WTC11 (cell line): ENCODE measurements at regions not wholly inside any gene's neighbourhood (a gene's known extent, or its start where the extent isn't known, plus 50 kb on each side); places are given as distances from the start of the nearest gene placed in this dataset.

Source experiments
- ATAC-seq: fragments of 200-7000 bp; cut with Tn5 transposase; 2 replicates; pipeline ENCODE4 v1.10.0; 2021; ENCODE audit warnings: mild to moderate bottlenecking, moderate library complexity
- CTCF ChIA-PET: fragments of 300-600 bp; sonication (Branson Sonifier 250); formaldehyde crosslinking; loops from one replicate; lab custom pipeline; 2021; ENCODE audit warnings: antibody characterized with exemption; lab: Charles Lee
- POLR2A ChIA-PET: fragments of 350-600 bp; sonication (Branson Sonifier 250); formaldehyde crosslinking; loops from one replicate; lab custom pipeline; 2021; ENCODE audit warnings: antibody characterized with exemption; lab: Charles Lee
- DNase-seq: peaks from one replicate; pipeline ENCODE4 v3.0.0; 2021; ENCODE audit warnings: low spot score
- H3K27ac Mint-ChIP-seq: 2 replicates; pipeline ENCODE4 v1.8.0; 2021; ENCODE audit warnings: mixed read lengths
- H3K27me3 Mint-ChIP-seq: 2 replicates; pipeline ENCODE4 v1.8.0; 2021; ENCODE audit warnings: low read depth, mild to moderate bottlenecking, moderate library complexity, mixed read lengths
- H3K36me3 Mint-ChIP-seq: 2 replicates; pipeline ENCODE4 v1.8.0; 2021; ENCODE audit warnings: mixed read lengths
- H3K4me1 Mint-ChIP-seq: 2 replicates; pipeline ENCODE4 v1.8.0; 2022; ENCODE audit warnings: mixed read lengths
- H3K4me3 Mint-ChIP-seq: 2 replicates; pipeline ENCODE4 v1.8.0; 2021; ENCODE audit warnings: mild to moderate bottlenecking, moderate library complexity, mixed read lengths
- H3K9me3 Mint-ChIP-seq: 2 replicates; pipeline ENCODE4 v1.8.0; 2021; ENCODE audit warnings: mixed read lengths
- ATF1 ChIP-seq: sonication (generic); formaldehyde crosslinking; IDR thresholded peaks from 2 replicates; pipeline ENCODE4 v1.8.1; 2023; ENCODE audit warnings: mild to moderate bottlenecking, moderate library complexity, missing genetic modification reagents
- CBFB ChIP-seq: sonication (generic); formaldehyde crosslinking; IDR thresholded peaks from 2 replicates; pipeline ENCODE4 v1.8.1; 2022; ENCODE audit warnings: mild to moderate bottlenecking, low read depth, missing genetic modification reagents
- CREM ChIP-seq: sonication (generic); formaldehyde crosslinking; IDR thresholded peaks from 2 replicates; pipeline ENCODE4 v1.8.1; 2022; ENCODE audit warnings: mild to moderate bottlenecking, missing genetic modification reagents, moderate library complexity
- EMX1 ChIP-seq: fragments of 250-450 bp; sonication (Bioruptor Pico); IDR thresholded peaks from 2 replicates; pipeline ENCODE4 v1.8.0; 2021; ENCODE audit warnings: mild to moderate bottlenecking
- ESRRA ChIP-seq: sonication (generic); formaldehyde crosslinking; IDR thresholded peaks from 2 replicates; pipeline ENCODE4 v1.8.1; 2022; ENCODE audit warnings: mild to moderate bottlenecking, missing genetic modification reagents, borderline replicate concordance
- FOXJ3 ChIP-seq: sonication (generic); formaldehyde crosslinking; IDR thresholded peaks from 2 replicates; pipeline ENCODE4 v1.9.0; 2021; ENCODE audit warnings: missing genetic modification reagents, mild to moderate bottlenecking, borderline replicate concordance
- GRHL2 ChIP-seq: fragments of 250-450 bp; sonication (Bioruptor Pico); IDR thresholded peaks from 2 replicates; pipeline ENCODE4 v1.8.0; 2022; ENCODE audit warnings: mild to moderate bottlenecking, moderate library complexity; ENCODE audit not compliant: insufficient replicate concordance, severe bottlenecking
- HMGA2 ChIP-seq: fragments of 250-450 bp; sonication (Bioruptor Pico); IDR thresholded peaks from 2 replicates; pipeline ENCODE4 v1.4.0; 2021; ENCODE audit warnings: mild to moderate bottlenecking, moderate library complexity
- MXD4 ChIP-seq: fragments of 250-450 bp; sonication (Bioruptor Pico); IDR thresholded peaks from 2 replicates; pipeline ENCODE4 v1.8.0; 2021; ENCODE audit warnings: mild to moderate bottlenecking, moderate library complexity, borderline replicate concordance
- NFE2L1 ChIP-seq: sonication (generic); formaldehyde crosslinking; IDR thresholded peaks from 2 replicates; pipeline ENCODE4 v1.8.1; 2023; ENCODE audit warnings: missing genetic modification reagents
- PRRX2 ChIP-seq: fragments of 250-450 bp; sonication (Bioruptor Pico); IDR thresholded peaks from 2 replicates; pipeline ENCODE4 v1.8.0; 2021; ENCODE audit warnings: mild to moderate bottlenecking
- SMAD3 ChIP-seq: sonication (generic); formaldehyde crosslinking; IDR thresholded peaks from 2 replicates; pipeline ENCODE4 v1.8.0; 2022; ENCODE audit warnings: missing genetic modification reagents, mild to moderate bottlenecking, borderline replicate concordance
- SOX15 ChIP-seq: fragments of 250-450 bp; sonication (Bioruptor Pico); IDR thresholded peaks from 2 replicates; pipeline ENCODE4 v1.9.0; 2021; ENCODE audit warnings: mild to moderate bottlenecking
- SP1 ChIP-seq: sonication (generic); formaldehyde crosslinking; conservative IDR thresholded peaks from 2 replicates; pipeline ENCODE4 v1.8.1; 2022; ENCODE audit warnings: missing genetic modification reagents
- ZNF232 ChIP-seq: sonication (generic); formaldehyde crosslinking; IDR thresholded peaks from 2 replicates; pipeline ENCODE4 v1.8.0; 2022; ENCODE audit warnings: mild to moderate bottlenecking, missing genetic modification reagents
- ZNF423 ChIP-seq: fragments of 250-450 bp; sonication (Bioruptor Pico); IDR thresholded peaks from 2 replicates; pipeline ENCODE4 v2.1.2; 2022; ENCODE audit warnings: mild to moderate bottlenecking, moderate library complexity
- TF ChIP-seq, protein P1 (sequence below): sonication (generic); formaldehyde crosslinking; IDR thresholded peaks from 2 replicates; pipeline ENCODE4 v1.8.0; 2022; ENCODE audit warnings: mild to moderate bottlenecking, missing genetic modification reagents
- TF ChIP-seq, protein P2 (sequence below): sonication (generic); formaldehyde crosslinking; IDR thresholded peaks from 2 replicates; pipeline ENCODE4 v1.8.0; 2022; ENCODE audit warnings: mild to moderate bottlenecking, missing genetic modification reagents
- TF ChIP-seq, protein P3 (sequence below): sonication (generic); formaldehyde crosslinking; IDR thresholded peaks from 2 replicates; pipeline ENCODE4 v1.8.0; 2022; ENCODE audit warnings: mild to moderate bottlenecking, missing genetic modification reagents
- TF ChIP-seq, protein P4 (sequence below): fragments of 250-450 bp; sonication (Bioruptor Pico); conservative IDR thresholded peaks from 2 replicates; pipeline ENCODE4 v1.9.0; 2021; ENCODE audit warnings: mild to moderate bottlenecking
- TF ChIP-seq, protein P5 (sequence below): sonication (generic); formaldehyde crosslinking; IDR thresholded peaks from 2 replicates; pipeline ENCODE4 v1.8.1; 2023; ENCODE audit warnings: mild to moderate bottlenecking, missing genetic modification reagents, borderline replicate concordance

DNA sequence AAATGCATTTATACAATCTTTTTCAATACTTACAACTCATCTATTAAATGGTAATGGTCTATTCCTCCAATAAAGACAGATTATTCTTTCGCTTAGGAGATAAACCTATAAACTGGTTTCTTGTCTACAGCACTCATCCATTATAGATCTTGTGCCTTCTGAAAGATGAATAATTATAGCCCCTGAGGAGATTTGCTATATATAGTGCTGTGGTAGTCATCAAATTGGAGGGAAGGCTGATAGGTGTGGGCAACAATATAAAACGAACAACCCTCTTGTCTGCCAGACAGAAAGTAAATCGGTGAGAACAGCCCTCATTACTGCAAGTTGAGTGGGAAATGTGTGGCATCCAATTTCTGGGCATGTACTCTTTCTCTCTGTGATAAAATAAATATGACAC, 292.5 kb upstream of the CNR1 start (continued):
- TF ChIP-seq, protein P1, sequence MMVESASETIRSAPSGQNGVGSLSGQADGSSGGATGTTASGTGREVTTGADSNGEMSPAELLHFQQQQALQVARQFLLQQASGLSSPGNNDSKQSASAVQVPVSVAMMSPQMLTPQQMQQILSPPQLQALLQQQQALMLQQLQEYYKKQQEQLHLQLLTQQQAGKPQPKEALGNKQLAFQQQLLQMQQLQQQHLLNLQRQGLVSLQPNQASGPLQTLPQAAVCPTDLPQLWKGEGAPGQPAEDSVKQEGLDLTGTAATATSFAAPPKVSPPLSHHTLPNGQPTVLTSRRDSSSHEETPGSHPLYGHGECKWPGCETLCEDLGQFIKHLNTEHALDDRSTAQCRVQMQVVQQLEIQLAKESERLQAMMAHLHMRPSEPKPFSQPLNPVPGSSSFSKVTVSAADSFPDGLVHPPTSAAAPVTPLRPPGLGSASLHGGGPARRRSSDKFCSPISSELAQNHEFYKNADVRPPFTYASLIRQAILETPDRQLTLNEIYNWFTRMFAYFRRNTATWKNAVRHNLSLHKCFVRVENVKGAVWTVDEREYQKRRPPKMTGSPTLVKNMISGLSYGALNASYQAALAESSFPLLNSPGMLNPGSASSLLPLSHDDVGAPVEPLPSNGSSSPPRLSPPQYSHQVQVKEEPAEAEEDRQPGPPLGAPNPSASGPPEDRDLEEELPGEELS (CRISPR knock-in tag): no peak
- TF ChIP-seq, all 79 proteins: peak for 0

DNA sequence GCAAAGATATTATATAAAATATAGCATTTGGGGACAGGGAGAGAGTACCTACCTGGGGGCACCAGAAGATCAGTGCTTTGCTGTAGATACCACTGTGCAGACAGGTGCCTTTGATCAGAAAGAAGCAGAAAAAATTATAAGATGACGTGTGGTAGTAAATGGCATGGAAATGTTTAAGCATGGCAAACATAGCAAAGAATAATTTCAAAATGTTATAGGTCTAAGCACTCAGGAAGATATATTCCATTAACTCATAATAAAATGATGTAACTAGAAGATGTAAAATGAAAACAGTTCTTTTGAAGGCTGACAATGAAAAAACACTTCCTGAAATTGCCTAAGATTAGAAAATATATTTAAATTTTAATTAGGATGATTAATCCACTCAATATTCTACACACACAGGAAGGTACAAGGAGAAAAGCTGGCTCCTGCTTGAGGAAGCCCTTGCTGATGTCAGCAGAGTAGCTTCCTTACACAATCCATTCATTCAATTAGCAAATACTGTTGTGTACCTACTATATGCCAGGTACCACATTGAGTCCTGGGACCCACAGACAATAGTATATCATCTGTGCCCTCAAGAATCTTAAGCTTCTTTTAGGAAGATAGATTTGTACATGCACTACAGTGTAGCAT, 290.2 kb upstream of the CNR1 start:
- Mint-ChIP-seq H3K27me3 (no peaks in the 10 kb centered on the region), H3K4me3 (no peak overlapping the region), H3K4me1 (no peaks in the 10 kb centered on the region), H3K36me3 (no peaks in the 10 kb centered on the region), H3K27ac (no peak overlapping the region), H3K9me3 (no peaks in the 10 kb centered on the region)
- DNase-seq: no peak
- TF ChIP-seq, protein P2, sequence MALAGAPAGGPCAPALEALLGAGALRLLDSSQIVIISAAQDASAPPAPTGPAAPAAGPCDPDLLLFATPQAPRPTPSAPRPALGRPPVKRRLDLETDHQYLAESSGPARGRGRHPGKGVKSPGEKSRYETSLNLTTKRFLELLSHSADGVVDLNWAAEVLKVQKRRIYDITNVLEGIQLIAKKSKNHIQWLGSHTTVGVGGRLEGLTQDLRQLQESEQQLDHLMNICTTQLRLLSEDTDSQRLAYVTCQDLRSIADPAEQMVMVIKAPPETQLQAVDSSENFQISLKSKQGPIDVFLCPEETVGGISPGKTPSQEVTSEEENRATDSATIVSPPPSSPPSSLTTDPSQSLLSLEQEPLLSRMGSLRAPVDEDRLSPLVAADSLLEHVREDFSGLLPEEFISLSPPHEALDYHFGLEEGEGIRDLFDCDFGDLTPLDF: no peak
- TF ChIP-seq SOX15 (CRISPR knock-in tag) (no peak), EMX1 (CRISPR knock-in tag) (no peak), GRHL2 (CRISPR knock-in tag) (no peak), ESRRA (CRISPR knock-in tag) (no peak), PRRX2 (CRISPR knock-in tag) (no peak), MXD4 (CRISPR knock-in tag) (no peak), ZNF232 (CRISPR knock-in tag) (no peak), SP1 (CRISPR knock-in tag) (no peak), SMAD3 (CRISPR knock-in tag) (no peak), CBFB (CRISPR knock-in tag) (no peak)
- TF ChIP-seq, protein P3, sequence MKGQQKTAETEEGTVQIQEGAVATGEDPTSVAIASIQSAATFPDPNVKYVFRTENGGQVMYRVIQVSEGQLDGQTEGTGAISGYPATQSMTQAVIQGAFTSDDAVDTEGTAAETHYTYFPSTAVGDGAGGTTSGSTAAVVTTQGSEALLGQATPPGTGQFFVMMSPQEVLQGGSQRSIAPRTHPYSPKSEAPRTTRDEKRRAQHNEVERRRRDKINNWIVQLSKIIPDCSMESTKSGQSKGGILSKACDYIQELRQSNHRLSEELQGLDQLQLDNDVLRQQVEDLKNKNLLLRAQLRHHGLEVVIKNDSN (CRISPR knock-in tag): no peak
- TF ChIP-seq, protein P4, sequence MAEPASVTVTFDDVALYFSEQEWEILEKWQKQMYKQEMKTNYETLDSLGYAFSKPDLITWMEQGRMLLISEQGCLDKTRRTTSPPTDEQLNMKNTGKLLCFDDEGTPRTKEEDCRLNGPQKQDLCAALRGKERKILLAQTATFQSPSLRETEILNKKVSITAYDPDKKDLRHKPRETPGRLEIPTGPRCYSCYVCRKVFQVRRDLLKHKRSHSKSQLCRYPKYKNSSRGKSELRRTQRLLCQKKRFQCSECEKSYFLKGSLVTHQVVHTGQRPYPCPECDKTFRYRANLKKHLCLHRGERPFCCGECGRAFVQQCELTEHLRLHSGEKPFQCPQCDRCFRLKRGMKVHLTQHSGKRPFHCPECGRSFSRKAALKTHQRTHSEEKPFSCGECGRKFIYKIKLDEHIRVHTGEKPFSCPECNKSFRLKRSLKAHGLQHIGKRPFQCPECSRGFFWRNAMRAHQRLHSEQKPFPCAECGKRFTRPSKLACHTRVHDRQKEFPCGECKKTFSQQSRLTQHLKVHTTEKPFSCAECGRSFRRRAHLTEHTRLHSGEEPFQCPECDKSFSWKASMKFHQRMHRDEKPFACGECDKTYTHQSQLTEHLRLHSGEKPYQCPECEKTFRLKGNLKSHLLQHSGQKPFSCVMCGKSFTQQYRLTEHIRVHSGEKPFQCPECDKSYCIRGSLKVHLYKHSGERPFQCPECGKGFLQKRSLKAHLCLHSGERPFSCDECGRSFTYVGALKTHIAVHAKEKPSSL (CRISPR knock-in tag): no peak
- no peak for ATAC-seq
- POLR2A ChIA-PET: no interaction called here
- CTCF ChIA-PET: no interaction called here

DNA sequence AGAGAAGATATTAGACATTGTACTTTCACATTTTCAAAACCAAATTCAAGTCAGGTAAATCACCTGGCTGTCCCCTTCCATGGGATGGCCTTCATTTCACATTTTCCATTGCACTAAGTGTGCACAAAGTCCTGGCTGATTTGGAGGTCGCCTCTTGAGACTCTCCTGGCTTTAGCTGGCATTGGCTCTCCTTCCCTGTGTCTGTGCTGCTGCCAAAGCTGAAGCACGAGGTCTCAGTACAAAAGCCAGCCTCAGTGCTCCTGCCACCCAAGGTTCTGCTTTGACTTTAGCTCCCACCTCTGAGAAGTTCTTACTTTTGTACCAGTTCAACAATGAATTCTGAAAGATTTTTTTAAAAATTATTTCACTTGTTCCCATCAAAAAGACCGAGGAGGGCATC, 289.2 kb upstream of the CNR1 start:
- no peak overlapping the region for H3K27ac Mint-ChIP-seq
- CTCF ChIA-PET: no interaction called here
- H3K27me3 Mint-ChIP-seq: no peaks in the 10 kb centered on the region
- ATAC-seq (no peak), DNase-seq (no peak)
- no peak overlapping the region for H3K4me3 Mint-ChIP-seq
- no peaks in the 10 kb centered on the region for H3K4me1 Mint-ChIP-seq
- no peaks in the 10 kb centered on the region for H3K9me3 Mint-ChIP-seq
- POLR2A ChIA-PET: no interaction called here
- H3K36me3 Mint-ChIP-seq: no peaks in the 10 kb centered on the region
- TF ChIP-seq PRRX2 (CRISPR knock-in tag) (no peak), FOXJ3 (no peak), NFE2L1 (CRISPR knock-in tag) (no peak), ZNF423 (CRISPR knock-in tag) (no peak), CREM (CRISPR knock-in tag) (no peak), HMGA2 (CRISPR knock-in tag) (no peak), ATF1 (no peak)
- TF ChIP-seq, protein P5, sequence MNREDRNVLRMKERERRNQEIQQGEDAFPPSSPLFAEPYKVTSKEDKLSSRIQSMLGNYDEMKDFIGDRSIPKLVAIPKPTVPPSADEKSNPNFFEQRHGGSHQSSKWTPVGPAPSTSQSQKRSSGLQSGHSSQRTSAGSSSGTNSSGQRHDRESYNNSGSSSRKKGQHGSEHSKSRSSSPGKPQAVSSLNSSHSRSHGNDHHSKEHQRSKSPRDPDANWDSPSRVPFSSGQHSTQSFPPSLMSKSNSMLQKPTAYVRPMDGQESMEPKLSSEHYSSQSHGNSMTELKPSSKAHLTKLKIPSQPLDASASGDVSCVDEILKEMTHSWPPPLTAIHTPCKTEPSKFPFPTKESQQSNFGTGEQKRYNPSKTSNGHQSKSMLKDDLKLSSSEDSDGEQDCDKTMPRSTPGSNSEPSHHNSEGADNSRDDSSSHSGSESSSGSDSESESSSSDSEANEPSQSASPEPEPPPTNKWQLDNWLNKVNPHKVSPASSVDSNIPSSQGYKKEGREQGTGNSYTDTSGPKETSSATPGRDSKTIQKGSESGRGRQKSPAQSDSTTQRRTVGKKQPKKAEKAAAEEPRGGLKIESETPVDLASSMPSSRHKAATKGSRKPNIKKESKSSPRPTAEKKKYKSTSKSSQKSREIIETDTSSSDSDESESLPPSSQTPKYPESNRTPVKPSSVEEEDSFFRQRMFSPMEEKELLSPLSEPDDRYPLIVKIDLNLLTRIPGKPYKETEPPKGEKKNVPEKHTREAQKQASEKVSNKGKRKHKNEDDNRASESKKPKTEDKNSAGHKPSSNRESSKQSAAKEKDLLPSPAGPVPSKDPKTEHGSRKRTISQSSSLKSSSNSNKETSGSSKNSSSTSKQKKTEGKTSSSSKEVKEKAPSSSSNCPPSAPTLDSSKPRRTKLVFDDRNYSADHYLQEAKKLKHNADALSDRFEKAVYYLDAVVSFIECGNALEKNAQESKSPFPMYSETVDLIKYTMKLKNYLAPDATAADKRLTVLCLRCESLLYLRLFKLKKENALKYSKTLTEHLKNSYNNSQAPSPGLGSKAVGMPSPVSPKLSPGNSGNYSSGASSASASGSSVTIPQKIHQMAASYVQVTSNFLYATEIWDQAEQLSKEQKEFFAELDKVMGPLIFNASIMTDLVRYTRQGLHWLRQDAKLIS: no peak
